HT1080 (cell line): ENCODE measurements at regions not wholly inside any gene's neighbourhood (a gene's known extent, or its start where the extent isn't known, plus 50 kb on each side); places are given as distances from the start of the nearest gene placed in this dataset. TPM values are rescaled to one million over a fixed set of nuclear protein-coding genes. Genes with fewer than 3 reads are reported as not detected.

Source experiments
- DNase-seq: peaks from one replicate; pipeline ENCODE4 v3.0.0-alpha.2; 2015; ENCODE audit warnings: low read depth
- small RNA-seq: library from RNA; depleted of rRNA; stranded (forward); fragments of <200 nt; gene quantifications from one replicate; pipeline ENCODE3, GENCODE V24; 2014

DNA sequence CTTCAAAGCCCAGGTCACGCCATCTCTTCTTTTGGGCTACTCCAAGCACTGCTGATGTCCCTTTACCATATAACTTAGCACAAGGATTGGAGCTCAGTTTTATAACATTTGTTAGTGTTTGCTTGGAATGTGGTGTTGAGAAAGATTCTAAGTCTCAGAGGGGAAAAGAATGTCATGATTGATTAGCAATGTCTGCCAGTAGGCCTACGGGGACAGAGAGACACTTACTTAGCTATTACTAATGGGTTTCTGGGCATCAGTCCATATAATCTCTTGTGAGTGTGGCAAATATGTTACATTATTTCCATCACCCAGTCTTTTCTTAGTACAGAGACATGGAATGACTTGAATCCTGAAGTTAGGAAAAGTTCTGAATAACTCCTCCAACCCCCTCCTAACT is 75.4 kb upstream of the FSHB start:
- no peak for DNase-seq

DNA sequence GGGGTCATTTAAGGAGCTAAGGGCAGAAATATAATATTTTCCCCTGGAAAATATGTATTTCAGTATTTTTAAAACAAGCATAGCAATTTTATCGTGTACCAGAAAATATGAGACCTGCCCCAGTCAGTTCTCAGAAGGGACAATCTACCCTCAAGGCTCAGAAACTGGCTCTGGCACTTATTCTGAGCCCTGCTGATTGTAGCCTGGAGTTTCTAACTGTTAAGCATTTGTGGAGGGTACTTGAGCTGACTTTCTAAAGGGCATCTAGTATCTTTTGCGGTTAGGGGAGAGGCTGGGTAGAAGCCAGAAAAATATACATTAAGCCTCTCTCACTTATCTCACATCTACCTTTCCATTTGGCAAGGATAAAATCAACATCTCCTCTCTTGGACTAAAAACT is 71.3 kb upstream of the FSHB start:
- no peak for DNase-seq

DNA sequence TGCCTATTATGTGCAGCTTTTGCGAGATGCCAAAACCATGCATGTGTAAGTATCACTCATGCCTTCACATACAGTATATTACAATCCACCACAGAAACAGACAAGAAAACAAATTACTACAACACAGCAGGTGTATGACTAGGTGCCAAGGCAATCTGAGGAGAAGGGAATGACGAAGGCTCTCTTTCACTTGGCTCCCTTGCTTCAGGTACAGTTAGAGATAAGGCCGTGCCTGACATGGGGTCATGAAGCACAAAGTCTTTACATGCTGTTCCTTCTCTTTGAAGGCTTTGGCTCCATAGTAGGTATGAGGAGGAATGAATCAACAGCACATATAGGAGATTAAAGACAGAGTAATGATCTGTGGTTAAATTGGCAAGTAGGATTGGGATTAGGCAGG is 65.2 kb upstream of the FSHB start:
- DNase-seq, result no peak

DNA sequence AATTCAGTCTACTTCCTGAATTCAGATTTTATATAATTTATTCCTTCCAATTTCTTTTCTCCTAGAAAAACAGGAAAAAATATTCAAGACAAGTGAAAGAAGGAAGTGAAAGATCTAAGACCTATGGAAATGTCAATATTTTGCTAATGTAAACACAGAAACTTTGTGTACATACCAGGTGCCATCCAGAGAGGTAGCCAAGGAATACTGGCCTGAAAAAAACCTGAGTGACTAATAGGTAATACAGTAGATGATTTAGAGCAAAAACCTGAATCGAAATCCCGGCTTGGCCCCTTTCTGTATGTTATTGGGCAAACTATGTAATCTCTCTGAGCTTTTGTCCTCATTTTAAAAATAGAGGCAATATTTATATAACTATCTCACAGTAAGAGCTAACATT is 59.2 kb upstream of the FSHB start:
- no peak for DNase-seq

DNA sequence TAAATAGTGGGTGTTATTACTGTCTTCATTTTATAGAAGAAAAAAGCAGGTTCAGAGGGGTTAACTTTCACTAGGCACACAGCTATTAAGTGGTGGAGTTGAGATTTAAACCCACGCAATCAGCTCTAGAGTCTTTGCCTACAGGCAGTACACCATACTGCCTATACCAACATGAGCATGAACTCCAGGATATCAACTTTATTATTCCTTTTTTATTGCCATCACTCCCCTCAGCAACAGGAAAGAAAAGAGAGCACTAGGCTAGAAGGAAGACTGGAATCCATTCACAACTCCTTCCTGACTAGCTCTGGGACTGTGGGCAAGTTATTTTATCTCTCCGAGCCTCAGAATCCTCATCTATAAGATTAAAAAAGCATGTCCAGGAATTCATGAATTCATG is 58.7 kb upstream of the FSHB start:
- no peak for DNase-seq

DNA sequence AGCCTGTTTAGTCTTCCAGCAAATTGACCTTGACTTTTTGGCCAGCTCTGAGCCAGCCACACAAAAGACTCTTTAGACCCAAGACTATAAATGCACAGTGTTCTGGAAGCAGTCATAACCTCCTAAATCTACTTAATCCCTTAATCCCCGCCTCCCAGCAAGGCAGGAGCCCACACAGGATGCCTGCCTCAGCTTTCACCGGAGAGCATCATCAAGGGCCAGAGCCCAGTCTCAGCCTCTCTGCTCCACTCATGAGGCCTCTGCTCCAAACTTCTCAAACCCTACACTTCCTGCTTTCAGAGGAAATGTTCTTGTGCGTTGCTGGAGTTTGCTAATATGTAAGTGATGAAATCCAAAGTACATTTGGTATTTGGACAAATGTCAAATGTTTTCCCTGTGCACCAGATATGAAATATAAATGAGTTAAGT is 57.9 kb upstream of the FSHB start:
- DNase-seq, result no peak

DNA sequence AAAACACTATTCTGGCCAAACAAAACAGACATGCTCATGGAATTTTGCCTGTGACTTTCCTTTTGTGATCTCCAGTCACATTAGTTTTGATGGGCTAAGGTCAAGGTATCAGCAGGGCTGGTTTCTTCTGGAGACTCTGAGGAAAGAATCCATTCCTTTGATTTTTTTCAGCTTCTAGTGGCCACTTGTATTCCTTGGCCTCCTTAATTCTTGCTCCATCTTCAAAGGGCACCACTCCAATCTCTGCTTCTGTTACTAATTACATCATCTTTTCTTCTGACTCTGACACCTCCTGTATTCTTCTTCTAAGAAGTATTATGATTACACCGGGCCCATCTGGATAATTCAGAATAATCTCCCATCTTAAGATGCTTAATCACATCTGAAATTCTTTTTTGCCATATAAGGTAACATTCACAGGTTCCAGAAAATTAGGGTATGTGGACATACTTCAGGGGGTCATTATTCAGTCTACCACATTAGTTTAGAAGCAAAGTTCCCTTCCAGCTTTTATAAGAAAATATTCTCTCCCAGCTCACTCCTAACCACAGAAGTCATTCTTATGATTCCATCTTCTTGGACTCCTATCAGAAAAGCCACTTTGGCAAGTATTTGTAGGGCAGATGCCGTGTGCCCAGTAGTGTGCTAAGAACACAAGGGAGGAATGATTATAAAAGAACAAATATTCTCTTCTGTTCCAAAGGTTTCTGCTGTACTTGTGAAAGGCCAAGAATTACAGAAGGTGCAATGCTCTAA is 56.4 kb upstream of the FSHB start:
- no peak for DNase-seq

Small RNA genes in the stretch of these regions (small RNA-seq; reads per million reads assigned to genes)
- gene AL358944.1, result not detected
